ENCODE measurements at regions not wholly inside any gene's neighbourhood (a gene's known extent, or its start where the extent isn't known, plus 50 kb on each side); places are given as distances from the start of the nearest gene placed in this dataset.

- H3K27me3 Mint-ChIP-seq (ENCODE audit: unreplicated experiment): peaks cover 13% of the 10 kb centered on the region
- peaks cover 4% of the 10 kb centered on the region for H3K36me3 Mint-ChIP-seq (ENCODE audit: insufficient read depth, unreplicated experiment)
- BruUV-seq (replicated peaks): no TSS peak
- no peaks in the 10 kb centered on the region for H3K9me3 Mint-ChIP-seq (ENCODE audit: low read depth, unreplicated experiment)
- CTCF ChIA-PET: no interaction called here
- intact Hi-C loops (cut with micrococcal nuclease; ENCODE audit: unreplicated experiment): no loop called here
- DNase-seq: no peak
- TF ChIP-seq CTCF (IDR thresholded peaks at IDR 0.05; ENCODE audit: unreplicated experiment): no peak
- no peak overlapping the region for H3K27ac Mint-ChIP-seq (ENCODE audit: unreplicated experiment)
- H3K4me3 Mint-ChIP-seq (ENCODE audit: low read depth, unreplicated experiment): no peak overlapping the region
- peaks cover 9% of the 10 kb centered on the region for H3K4me1 Mint-ChIP-seq (ENCODE audit: low read depth, unreplicated experiment)
Observed at GRCh38 chr10:117681104-117681503, 138.6 kb downstream of the EMX2 start.

GRCh38 chr10:117684046-117684610 is 141.6 kb downstream of the EMX2 start:
- TF ChIP-seq CTCF (IDR thresholded peaks at IDR 0.05; ENCODE audit: unreplicated experiment): no peak
- CTCF ChIA-PET: interaction anchor here (0.8 kb wide), 1 partner anchor 853 kb away, joined by 3 read pairs; no protein-coding TSS in a partner anchor
- H3K4me1 Mint-ChIP-seq (ENCODE audit: low read depth, unreplicated experiment): peaks cover 9% of the 10 kb centered on the region

DNA sequence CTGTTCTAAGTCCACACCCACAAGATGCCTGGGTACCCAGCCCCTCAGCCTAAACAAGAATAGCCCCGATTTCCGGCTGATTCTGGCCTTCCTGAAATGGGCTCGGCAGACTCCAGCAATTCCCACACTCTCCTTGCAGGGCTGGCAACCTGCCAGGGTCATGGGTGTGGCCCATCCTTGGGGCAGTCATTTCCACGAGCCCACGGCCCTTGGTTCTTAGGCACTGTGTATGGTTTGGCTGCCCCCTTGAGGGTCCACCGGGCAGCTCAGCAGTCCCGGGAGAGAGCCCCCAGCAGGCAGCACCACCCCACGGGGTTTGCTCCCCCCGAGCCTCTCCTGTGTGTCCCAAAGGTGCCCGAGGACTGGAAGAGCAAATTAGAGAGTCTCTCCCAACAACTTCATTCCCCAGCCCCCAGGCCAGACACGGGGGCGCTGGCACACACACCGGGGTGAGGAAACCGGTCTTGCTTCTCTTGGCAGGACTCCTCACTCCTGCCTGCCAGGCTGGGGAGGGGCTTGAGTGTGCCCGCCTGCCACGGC is 142.2 kb downstream of the EMX2 start:
- Mint-ChIP-seq H3K27ac (ENCODE audit: unreplicated experiment) (no peak overlapping the region), H3K9me3 (ENCODE audit: low read depth, unreplicated experiment) (no peaks in the 10 kb centered on the region), H3K36me3 (ENCODE audit: insufficient read depth, unreplicated experiment) (peaks cover 4% of the 10 kb centered on the region), H3K4me1 (ENCODE audit: low read depth, unreplicated experiment) (peaks cover 9% of the 10 kb centered on the region), H3K4me3 (ENCODE audit: low read depth, unreplicated experiment) (peak overlapping the region; percentile 10), H3K27me3 (ENCODE audit: unreplicated experiment) (peaks cover 45% of the 10 kb centered on the region)
- peak; percentile 53 for DNase-seq
- no TSS peak for BruUV-seq (replicated peaks)
- intact Hi-C loops (cut with micrococcal nuclease; ENCODE audit: unreplicated experiment): no loop called here
- TF ChIP-seq CTCF (IDR thresholded peaks at IDR 0.05; ENCODE audit: unreplicated experiment): no peak
- CTCF ChIA-PET: interaction anchor here (0.8 kb wide), 1 partner anchor 853 kb away, joined by 3 read pairs; no protein-coding TSS in a partner anchor

More at GRCh38 chr10:117684046-117684610, 141.6 kb downstream of the EMX2 start:
- no TSS peak for BruUV-seq (replicated peaks)
- DNase-seq: no peak
- no peaks in the 10 kb centered on the region for H3K9me3 Mint-ChIP-seq (ENCODE audit: low read depth, unreplicated experiment)
- intact Hi-C loops (cut with micrococcal nuclease; ENCODE audit: unreplicated experiment): no loop called here
- H3K4me3 Mint-ChIP-seq (ENCODE audit: low read depth, unreplicated experiment): no peak overlapping the region
- no peak overlapping the region for H3K27ac Mint-ChIP-seq (ENCODE audit: unreplicated experiment)
- peaks cover 4% of the 10 kb centered on the region for H3K36me3 Mint-ChIP-seq (ENCODE audit: insufficient read depth, unreplicated experiment)
- H3K27me3 Mint-ChIP-seq (ENCODE audit: unreplicated experiment): peaks cover 38% of the 10 kb centered on the region

GRCh38 chr10:117685431-117685830 is 142.9 kb downstream of the EMX2 start:
- Mint-ChIP-seq H3K27me3 (ENCODE audit: unreplicated experiment) (peaks cover 46% of the 10 kb centered on the region), H3K36me3 (ENCODE audit: insufficient read depth, unreplicated experiment) (peaks cover 4% of the 10 kb centered on the region), H3K27ac (ENCODE audit: unreplicated experiment) (no peak overlapping the region), H3K4me3 (ENCODE audit: low read depth, unreplicated experiment) (peak overlapping the region; percentile 10), H3K9me3 (ENCODE audit: low read depth, unreplicated experiment) (no peaks in the 10 kb centered on the region), H3K4me1 (ENCODE audit: low read depth, unreplicated experiment) (peaks cover 9% of the 10 kb centered on the region)
- no peak for TF ChIP-seq CTCF (IDR thresholded peaks at IDR 0.05; ENCODE audit: unreplicated experiment)
- CTCF ChIA-PET: interaction anchor here (0.7 kb wide), 1 partner anchor 13 kb away, joined by 3 read pairs; no protein-coding TSS in a partner anchor
- no peak for DNase-seq
- BruUV-seq (replicated peaks): no TSS peak
- intact Hi-C loops (cut with micrococcal nuclease; ENCODE audit: unreplicated experiment): no loop called here

Measured in Calu3 (cell line).